Stimulated activated CD4-positive, alpha-beta T cell treated with anti-CD3 and anti-CD28 coated beads, Interleukin-4, amount 100 ng/mL, for 4 hours (primary cell): ENCODE measurements at regions not wholly inside any gene's neighbourhood (a gene's known extent, or its start where the extent isn't known, plus 50 kb on each side); places are given as distances from the start of the nearest gene placed in this dataset.
"Not testable (repeated sequence)": the region's sequence is repeated elsewhere in the genome, so short reads cannot be mapped to it uniquely, and the experiment has no call there.

Source experiments
- DNase-seq, 2 experiments: peaks; one replicate each; pipeline ENCODE4 v3.0.0-alpha.2; 2020

- no peak for DNase-seq
Measured at GRCh38 chr17:56690441-56691291, 97.2 kb downstream of the NOG start.

GRCh38 chr17:56694825-56695224, 101.3 kb downstream of the NOG start:
- no peak for DNase-seq

- DNase-seq: no peak
Measured at GRCh38 chr17:56697190-56697589, 103.7 kb downstream of the NOG start.

- no peak for DNase-seq
Measured at GRCh38 chr17:56699186-56699894, 105.8 kb downstream of the NOG start.

DNA sequence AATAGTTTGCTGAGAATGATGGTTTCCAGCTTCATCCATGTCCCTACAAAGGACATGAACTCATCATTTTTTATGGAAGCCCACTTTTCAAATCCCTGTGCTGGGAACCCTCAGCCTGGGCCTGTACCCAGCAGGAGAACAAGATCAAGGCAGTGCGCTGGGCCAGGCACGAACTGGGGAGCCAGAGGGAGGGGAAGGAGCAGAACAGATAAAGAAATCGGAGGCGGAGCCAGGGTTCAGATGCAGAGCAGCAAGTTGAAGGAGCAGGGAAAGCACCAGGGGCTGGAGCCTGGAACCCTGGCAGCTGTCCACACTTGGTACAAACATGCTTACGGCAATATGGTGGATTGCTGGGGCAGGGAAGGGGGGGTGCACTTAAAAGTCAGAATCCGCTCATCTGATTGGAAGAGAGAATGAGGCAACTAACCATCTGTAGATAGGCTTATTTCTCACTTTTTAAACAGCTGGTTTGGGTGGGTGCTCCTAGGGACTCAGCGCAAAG, 107.5 kb downstream of the NOG start:
- DNase-seq: no peak

- DNase-seq: no peak
Measured at GRCh38 chr17:56707312-56708219, 114.1 kb downstream of the NOG start.

- no peak for DNase-seq
Measured at GRCh38 chr17:56708220-56708558, 114.7 kb downstream of the NOG start.

DNA sequence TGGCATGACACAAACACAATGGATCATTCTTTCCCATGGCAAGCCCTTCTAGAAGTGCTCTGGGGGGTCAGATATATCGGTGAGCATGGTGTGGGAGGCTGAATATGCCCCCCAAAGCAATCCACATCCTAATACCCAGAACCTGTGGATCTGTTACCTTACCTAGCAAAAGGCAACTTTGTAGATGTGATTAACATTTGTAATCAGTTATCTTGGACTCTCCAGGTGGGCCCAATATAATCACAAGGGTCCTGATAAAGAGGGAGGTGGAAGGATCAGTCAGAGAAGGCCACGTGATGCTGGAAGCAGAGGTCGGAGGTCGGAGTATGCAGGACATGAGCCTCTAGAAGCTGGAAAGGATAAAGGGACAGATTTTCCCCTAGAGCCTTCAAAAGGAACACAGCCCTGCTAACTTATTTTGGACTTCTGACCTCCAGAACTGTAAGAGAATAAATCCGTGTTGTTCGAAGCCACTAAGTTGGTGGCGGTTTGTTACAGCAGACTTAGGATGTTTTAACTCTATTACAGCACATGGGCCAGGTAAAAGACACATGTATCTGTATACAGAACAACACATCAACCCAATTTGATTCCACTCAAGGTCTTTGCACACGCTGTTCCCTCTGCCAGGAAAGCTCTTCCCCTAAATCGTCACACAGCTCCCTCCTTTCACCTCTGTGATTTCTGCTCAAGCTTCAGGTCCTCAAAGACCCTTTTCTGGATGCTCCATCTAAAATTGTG, 115.3 kb downstream of the NOG start:
- DNase-seq: no peak

DNA sequence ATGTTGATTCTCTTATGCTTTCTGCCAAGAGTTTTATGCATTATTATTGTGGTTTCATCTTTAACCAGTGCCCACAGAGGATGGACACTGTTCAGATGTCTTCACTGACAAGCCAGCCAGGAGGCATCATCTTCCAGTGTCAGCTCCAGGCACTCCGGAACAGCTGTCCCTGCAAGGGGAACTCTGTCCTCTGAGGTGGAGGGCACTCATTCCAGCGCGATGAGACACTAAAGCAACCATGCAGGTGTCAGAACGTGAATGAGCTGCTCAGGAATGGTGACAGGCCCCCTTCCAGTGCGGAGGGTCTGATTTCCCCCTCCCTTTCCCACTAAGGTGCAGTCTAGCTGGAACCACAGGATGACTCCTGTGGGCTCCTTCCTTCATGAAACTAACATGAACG, 117.5 kb downstream of the NOG start:
- DNase-seq: no peak

DNA sequence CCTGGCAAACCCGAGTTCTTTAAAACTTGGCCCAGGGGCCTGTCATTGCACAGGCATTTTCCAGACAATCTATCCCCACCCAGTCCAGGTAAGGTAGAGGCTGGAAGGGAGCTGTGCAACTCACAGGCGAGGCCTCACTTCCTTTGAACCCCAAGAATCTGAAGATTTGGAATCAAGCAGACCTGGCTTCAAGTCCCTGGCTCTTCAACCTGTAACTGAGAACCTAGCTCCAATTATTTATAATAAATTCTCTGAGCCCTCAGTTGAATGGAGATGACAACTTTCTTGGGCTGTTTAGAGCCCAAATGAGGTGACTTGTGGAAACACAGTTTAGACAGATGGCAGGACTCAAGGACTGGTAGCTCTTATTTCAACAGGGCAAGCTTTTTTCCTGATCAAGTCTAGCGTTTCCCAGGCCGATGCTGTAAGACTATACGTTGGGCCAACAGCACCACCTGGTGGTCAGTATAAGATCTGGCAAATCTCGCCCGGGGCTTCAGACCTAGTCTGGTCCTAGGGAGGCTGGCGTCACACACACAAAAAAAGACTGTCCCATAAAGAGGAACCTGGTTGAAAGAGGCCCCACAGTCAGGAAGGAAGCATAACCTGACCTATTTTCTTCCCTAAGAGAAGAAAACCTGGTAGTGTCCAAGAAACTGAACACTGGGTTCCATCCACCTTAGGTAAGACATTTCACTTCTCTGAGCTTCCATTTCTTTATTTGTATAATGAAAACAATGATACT, 117.9 kb downstream of the C17orf67 start:
- peak; percentile 63 to 68 for DNase-seq

- DNase-seq: no peak
Measured at GRCh38 chr17:56717471-56717870, 116.2 kb downstream of the C17orf67 start.

DNA sequence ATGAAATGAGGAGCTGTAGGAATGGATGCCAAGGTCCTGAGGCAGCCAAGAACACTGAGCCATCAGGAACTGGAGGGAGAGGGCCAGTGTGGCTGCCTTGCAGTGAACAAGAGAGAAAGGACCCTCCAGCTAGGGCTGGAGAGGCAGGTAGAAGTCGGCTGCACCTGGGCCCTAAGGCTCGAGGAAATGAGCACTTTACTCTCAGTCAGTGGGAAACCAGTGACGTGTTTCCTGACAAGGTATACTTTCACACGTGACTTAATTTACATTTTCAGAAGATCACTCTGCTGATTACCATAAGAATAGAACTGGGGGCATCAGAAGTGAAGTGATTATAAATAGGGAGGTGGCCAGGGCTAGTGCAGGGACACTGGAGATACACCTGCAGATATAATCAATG, 115.2 kb downstream of the C17orf67 start:
- no peak for DNase-seq

DNA sequence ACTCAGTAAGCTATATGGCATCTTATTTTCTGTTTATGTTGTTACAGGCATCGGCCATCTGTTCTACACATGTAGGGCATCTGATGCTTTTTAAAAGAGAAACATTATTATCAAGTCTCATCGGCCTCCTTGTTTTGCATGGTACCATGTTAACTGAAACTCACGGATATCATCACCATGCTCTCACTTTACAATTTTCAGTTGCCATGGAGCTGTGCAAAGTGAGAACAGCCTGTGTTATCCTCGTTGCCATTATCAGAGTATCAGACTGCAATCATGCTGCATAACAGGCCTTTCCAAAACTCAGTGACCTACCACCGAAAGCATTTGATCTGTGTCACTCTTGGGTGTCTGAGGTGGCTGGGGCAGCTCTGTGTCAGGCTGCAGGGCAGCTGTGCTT, 110.3 kb downstream of the C17orf67 start:
- no peak for DNase-seq

DNA sequence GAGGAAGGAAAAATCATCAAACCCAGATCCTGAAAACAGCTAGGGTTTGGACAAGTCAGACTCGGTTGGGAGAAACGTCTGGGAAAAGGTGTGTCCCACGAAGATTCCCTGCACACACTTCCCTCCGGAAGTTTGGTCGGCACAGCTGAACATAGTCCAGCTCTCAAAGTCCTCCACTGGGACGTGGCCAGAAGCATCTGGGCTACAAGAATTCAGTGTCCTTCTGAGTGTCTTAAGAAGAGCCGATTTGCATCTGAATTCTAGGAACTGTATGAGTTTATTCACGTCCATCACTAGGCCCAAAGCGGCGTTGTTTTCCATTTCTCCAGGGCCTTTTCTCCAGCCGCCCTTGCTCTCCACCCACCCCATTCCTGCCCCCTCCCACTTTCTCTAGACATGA, 109.1 kb downstream of the C17orf67 start:
- no peak for DNase-seq

- no peak for DNase-seq
Measured at GRCh38 chr17:56725144-56725543, 108.6 kb downstream of the C17orf67 start.

DNA sequence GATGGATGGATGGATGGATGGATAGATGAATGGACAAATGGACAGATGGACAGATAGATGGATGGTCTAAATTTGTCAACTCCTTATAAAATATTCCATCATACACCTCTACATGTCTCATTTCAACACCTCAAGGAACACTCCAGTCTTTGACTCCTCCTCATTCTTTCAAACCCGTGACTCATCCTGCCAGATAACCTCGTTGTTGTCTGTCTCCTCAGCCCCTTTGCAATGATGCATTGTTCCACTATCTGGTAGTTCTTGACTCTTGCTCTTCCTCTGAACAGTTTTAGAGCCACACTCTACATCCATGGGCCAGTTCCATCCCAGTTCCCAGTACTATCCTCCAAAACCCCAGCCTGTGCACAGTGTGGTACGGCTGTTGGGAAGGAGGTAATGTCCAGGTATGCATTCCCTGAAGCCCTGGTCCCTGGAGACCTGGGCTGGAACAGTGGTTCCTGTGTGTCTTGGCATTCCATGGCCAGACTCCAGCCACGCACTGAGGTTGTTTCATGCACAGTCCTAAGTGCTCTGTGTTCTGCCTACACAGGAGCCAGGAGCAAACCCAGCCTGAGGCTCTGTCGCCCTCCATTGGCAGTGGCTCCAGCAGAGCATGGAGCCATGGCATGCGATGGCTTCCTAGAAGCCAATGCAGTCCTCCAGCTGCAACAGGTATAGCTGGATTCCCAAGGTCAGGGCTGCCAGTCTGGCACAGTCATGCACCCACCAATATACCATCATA, 105.7 kb downstream of the C17orf67 start:
- DNase-seq: no peak

GRCh38 chr17:56731096-56731495, 102.6 kb downstream of the C17orf67 start:
- DNase-seq: not testable (repeated sequence)

DNA sequence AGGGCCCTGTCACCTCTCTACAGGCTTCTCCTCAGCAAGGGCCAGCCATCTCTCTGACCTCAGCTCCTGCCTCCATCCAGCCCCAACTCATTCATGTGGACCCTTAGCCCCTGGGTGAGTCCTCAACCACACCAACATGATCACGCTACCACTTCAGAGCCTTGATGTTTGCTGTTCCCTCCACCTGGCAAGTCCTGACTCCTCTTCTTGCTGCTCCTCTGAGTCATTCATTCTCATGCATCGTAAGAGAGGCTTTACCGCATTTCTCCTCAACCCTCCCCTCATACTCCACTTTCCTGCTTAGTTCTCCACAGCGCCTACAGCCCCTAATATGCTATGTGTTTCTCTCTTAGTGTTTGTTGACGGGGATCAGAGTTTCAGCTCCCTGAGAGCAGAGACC, 99.9 kb downstream of the C17orf67 start:
- no peak for DNase-seq

DNA sequence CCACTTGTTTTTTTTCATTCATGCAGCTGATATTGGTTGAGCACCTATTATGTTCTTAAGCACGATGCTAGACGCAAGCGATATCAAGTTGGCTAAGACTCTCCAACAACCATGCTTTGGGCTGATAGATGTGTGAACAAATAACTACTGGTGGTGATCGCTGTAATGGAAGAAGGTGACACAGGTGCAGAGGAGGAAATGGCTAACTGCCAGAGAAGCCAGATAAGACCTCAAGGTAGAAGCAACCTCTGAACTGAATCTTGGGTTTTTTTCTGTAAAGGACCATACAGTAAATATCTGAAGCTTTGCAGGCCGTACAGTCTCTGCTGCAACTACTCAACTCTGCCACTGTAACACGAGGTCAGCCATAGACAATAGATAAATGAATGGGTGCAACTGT, 97.9 kb downstream of the C17orf67 start:
- DNase-seq: no peak

- no peak for DNase-seq
Measured at GRCh38 chr17:56737421-56738161, 96.1 kb downstream of the C17orf67 start.
